ENCODE measurements at regions not wholly inside any gene's neighbourhood (a gene's known extent, or its start where the extent isn't known, plus 50 kb on each side); places are given as distances from the start of the nearest gene placed in this dataset.
"Not testable (repeated sequence)": the region's sequence is repeated elsewhere in the genome, so short reads cannot be mapped to it uniquely, and the experiment has no call there.

DNA sequence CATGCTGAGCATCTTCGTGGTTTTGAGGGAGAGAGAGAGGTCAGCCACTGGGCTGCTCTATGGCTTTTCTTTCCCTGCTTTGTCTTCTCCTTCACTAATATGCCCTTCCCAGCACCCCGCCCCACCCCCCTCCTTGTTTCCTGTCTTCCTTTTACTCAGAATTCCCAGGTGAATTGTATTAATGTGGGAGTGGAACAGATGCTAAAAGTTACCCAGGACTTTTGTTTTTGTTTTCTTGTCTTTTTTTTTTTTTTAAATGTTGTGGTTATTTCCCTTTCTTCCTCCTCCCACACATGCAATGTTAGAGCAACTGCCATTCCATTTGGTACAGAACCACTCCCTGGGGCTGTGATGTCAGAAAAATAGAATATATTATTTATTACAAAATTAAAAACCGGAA lies 442.7 kb upstream of the CD180 start:
- no peak for DNase-seq (ENCODE audit: extremely low read depth, low read depth)
- TF ChIP-seq CTCF (IDR thresholded peaks at IDR 0.05; ENCODE audit: low read depth, low read length) = no peak

- no peak for DNase-seq (ENCODE audit: extremely low read depth, low read depth)
Observed at GRCh38 chr5:67636850-67637524, 440.4 kb upstream of the CD180 start.

GRCh38 chr5:67636091-67636490 lies 439.5 kb upstream of the CD180 start:
- no peak for DNase-seq (ENCODE audit: extremely low read depth, low read depth)
- no peak for TF ChIP-seq CTCF (IDR thresholded peaks at IDR 0.05; ENCODE audit: low read depth, low read length)

More at GRCh38 chr5:67636850-67637524, 440.4 kb upstream of the CD180 start:
- TF ChIP-seq CTCF (IDR thresholded peaks at IDR 0.05; ENCODE audit: low read depth, low read length) = no peak

GRCh38 chr5:67627079-67627478 lies 430.5 kb upstream of the CD180 start:
- DNase-seq (ENCODE audit: extremely low read depth, low read depth) = not testable (repeated sequence)

GRCh38 chr5:67623078-67623477 lies 426.5 kb upstream of the CD180 start:
- DNase-seq (ENCODE audit: extremely low read depth, low read depth) = no peak
- no peak for TF ChIP-seq CTCF (IDR thresholded peaks at IDR 0.05; ENCODE audit: low read depth, low read length)

DNA sequence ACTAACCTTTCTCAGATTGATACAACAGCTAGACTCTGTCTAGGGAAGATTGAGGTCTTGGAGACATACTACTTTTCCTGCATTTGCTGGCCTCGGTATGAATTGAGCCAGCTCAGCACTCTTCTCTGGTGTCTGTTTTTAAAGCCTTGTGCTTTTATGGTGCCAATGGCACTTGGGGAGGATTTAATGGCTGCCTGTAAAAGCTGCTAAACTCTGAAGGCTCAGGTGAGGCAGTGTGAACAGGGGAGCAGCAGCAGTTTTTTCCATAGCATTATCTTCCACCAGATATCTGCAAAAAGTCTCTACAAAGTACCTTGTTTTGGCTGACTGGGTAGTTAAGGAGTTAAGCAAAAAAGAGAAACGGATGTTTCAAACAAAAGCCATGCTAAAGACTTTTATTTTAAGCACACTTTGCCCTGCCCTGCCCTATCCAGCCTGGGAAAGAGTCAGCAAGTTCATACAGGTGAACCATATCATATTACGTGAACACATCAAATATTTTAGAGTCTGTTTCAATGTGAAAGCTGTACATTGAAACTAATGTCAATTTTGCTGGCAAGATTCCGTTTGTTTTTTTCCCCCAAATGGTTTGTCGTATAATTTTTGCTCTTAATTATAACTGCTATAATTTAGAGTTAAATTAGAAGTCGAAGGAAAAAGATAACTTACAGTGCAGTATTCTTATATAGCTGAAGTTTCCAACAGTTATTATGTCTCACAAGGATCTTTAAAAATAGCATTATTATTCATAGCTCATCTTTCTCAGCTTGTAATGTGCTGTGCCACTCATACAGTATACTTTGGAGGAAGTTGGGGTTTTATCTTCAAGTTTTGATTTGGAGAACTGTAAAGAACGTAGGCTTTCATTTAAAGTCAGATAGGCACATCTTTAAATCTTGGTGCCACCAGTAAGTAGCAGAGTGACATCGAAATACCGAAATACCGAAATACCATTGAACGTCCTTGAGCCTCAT lies 424.1 kb upstream of the CD180 start:
- no peak for TF ChIP-seq CTCF (IDR thresholded peaks at IDR 0.05; ENCODE audit: low read depth, low read length)
- DNase-seq (ENCODE audit: extremely low read depth, low read depth) = no peak

GRCh38 chr5:67619636-67620035 lies 423.0 kb upstream of the CD180 start:
- DNase-seq (ENCODE audit: extremely low read depth, low read depth) = no peak
- TF ChIP-seq CTCF (IDR thresholded peaks at IDR 0.05; ENCODE audit: low read depth, low read length) = no peak

Measured in AG09319 (cell line).